ENCODE measurements at regions not wholly inside any gene's neighbourhood (a gene's known extent, or its start where the extent isn't known, plus 50 kb on each side); places are given as distances from the start of the nearest gene placed in this dataset.
"Not testable (repeated sequence)": the region's sequence is repeated elsewhere in the genome, so short reads cannot be mapped to it uniquely, and the experiment has no call there.

GRCh38 chr21:19541602-19542001, 1138.0 kb upstream of the TMPRSS15 start:
- DNase-seq, result no peak

DNA sequence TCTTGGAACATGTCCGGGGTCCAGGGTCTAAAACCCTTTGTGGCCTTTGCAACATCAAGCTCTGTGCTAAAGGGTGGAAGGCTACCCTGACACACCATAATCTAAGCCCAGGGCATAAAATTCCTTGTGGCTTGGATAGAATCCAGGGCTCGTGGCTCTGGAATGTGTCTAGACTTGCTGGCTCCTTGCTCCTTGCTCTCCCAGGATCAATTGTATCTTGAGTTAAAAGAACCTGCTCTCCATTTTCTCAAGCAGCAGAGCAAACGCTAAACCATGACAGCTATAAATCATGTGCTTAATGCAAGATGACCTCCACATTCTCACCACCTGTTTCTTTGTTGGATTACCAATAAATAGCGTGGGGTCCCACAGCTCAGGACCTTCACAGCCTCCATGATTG, 1140.9 kb upstream of the TMPRSS15 start:
- DNase-seq, result not testable (repeated sequence)

DNA sequence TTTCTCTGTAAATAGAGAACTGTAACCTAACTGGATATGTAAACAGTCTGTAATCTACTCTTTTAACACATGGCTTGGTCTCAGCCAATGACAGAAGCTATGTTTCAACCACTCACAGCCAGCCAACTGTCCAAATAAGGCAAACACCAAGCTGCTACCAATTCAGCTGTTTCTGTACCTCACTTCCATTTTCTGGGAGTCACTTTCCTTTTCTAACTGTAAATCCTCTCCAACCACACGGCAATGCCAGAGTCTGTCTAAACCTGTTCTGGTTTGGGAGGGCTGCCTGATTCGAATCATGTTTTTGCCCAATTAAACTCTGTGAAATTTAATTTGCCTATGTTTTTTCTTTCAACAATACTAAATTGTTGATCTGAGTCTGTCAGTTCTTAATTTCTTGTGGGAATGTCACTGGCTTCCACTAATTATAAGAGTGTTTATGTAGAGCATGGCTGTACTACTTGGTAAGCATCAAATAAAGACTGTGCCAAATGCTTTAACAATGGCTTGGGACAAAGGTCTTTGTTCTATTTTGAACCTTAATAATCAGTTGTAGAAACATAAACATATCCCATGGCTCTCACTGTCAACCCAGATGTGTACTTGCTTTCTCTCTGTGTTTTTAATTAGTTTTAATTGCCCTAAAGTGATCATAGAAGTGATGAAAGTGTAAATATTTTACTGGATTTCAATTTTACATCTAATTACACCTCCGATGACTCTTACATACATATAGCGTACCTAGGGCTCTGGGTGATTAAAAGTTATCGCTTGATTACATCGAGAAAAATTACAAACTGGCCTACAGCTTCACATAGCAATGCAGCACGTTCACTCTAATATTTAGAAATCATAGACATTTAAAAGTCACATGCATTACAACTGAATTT, 1144.6 kb upstream of the TMPRSS15 start:
- DNase-seq, result no peak

GRCh38 chr21:19553919-19554615, 1150.5 kb upstream of the TMPRSS15 start:
- no peak for DNase-seq

DNA sequence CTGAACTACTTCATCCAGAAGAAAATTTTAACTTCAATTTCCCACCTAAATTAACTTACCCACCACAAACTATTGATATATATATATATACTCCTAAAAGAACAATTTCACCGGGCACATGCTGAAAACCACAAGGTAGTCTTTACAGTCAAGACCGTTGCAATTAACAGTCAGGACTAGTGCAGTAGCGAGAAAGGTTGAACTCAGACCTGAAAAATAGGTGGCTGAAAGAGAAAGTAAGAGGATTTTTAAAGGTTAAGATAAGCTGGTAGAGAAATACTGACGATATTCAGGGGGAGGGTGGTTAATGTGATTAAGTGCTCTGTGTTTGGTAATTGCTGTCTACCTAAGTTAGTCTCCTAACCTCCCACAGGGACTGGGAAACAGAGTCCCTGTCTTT, 1153.5 kb upstream of the TMPRSS15 start:
- no peak for DNase-seq

DNA sequence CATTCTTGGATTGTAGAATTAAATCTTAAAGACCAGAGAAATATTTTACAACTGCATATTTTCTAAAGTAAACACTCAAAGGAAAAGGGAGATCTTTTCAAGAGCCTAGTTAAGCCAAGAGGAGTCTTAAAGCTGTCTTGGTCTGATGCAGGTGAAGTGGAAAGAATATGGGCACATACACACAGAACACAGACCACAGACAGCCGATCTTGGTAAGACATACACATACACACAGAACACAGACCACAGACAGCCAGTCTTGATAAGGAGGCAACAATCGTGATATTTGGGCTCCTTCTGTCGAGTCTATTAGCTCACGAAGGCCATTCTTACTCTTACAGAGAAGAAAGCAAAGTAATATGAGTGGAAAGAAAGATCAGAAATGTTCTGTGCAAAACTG, 1153.9 kb upstream of the TMPRSS15 start:
- no peak for DNase-seq

DNA sequence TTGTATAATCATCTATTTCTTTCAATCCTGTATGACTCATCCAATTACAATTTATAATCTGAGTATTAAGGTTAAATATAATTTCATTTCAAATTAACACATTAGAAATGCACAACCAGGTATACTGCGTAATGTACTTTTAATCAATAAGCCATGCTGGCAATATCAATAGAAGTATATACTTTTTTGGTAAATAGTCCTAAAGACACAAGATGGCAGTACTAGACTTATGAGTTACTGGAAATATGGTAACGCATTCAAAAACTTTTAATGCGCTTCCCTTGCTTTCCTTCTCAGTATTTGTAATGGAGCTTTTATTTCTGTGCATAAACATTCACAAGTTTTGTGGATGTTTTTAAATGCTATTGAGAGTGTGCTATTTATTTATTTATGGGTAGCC, 1162.0 kb upstream of the TMPRSS15 start:
- no peak for DNase-seq

- no peak for DNase-seq
These were observed 1163.4 kb upstream of the TMPRSS15 start for GRCh38 chr21:19566975-19567374.

DNA sequence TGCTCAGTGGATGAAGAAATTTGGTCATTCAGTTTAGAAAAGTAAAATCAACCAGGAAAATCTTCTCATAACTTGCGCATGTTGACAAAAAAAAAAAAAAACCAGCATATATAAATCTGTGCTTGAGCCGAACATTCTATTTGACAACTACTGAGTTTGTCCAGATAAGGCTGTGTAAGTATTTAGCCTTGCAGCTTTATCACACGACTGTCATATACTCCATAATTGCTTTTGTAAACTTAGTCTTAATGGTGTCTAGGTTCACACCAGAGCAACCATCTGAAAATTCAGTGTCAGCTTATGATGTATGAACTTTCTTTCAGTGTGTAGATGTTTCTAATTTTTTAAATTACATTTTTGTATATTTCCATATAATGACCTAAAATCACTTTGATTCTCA, 1173.8 kb upstream of the TMPRSS15 start:
- no peak for DNase-seq

GRCh38 chr21:19590044-19590443, 1186.5 kb upstream of the TMPRSS15 start:
- DNase-seq, result no peak

- DNase-seq, result no peak
These were observed 1199.5 kb upstream of the TMPRSS15 start for GRCh38 chr21:19603011-19603593.

- no peak for DNase-seq
These were observed 1204.6 kb upstream of the TMPRSS15 start for GRCh38 chr21:19608101-19608621.

DNA sequence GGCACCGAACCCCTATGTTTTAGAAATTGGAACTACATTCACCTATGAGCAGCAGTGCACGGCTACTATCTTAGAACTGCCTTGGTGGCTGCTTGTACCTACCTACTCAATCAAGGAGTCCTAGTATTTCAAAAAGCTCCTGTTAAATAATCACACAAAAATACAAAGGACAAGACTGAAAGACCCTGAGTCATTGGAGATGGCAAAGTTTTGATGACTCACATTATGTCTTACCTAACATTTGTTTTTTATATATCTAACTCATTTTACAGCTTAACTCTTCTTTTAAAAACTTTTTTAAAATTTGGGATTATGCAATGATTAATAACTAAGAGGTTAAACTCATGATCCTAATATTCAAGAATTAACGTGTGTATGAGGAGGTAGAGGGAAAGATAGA, 1206.0 kb upstream of the TMPRSS15 start:
- DNase-seq, result no peak

DNA sequence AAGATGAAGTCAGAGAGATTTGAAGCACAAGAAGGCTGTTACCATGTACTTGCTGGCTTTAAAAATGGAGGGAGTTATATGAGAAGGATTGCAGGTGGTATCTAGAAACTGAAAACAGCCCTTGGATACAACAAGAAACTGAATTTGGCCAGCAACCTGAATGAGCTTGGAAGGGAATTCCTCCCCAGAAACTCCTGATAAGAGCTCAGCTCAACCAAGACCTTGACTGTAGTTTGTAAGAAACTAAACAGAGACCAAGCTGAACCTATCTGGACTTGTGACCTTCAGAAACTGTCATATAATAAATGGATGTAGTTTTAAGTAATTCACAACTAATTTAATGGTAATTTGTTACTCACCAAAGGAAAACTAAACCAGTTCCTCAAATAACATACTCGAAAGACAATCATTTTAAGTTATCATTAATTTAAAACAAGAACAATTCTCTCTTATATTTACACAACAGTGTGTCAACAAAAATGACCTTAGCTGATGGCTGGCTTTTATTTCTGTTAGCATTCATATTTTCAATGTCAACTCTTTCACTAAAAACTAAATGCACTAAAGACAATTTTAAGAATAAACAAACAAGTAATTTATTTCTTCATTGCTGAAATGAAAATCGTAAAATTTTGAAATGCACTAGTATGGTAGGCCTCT, 1218.4 kb upstream of the TMPRSS15 start:
- no peak for DNase-seq

- DNase-seq, result no peak
These were observed 1237.4 kb upstream of the TMPRSS15 start for GRCh38 chr21:19640964-19641363.

GRCh38 chr21:19648391-19648790, 1244.8 kb upstream of the TMPRSS15 start:
- no peak for DNase-seq

- no peak for DNase-seq
These were observed 1279.9 kb upstream of the TMPRSS15 start for GRCh38 chr21:19683492-19683891.

DNA sequence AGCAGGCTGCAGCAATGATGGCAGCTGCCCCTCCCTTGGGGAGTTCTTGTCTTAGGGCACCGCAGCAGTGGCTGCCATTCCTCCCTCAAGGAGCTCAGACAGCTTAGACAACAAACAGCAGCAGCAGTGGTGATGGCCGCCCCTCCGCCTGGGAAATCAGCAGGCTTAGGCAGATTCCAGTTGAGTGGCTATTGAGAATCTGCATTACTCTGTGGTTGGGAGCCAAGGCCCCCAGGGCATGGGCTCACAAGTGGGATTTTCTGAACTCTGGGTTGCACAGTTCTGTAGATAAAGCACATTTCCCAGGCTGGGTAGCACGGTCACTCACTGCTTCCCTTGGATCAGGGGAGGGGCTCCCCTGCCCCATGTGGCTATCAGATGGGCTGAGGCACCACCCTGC, 1280.7 kb upstream of the TMPRSS15 start:
- no peak for DNase-seq

DNA sequence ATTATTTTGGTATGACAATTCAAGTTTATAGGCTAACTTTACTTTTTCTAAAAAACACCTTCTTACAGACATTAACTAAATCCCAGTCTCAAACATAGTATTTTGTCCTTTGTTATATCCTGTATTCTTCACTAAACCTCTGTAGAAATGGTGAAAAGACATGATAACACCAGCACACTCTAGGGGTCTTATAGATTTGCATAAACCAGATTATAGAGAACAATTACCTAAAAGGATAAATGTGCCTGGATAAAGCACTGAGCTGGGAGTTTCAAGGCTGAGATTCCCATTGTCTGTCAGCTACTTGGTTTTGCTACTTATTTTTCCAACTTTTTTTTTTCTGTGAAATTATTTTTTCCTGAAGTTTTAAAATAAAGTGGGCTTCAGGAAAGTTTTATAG, 1288.6 kb upstream of the TMPRSS15 start:
- DNase-seq, result no peak

DNA sequence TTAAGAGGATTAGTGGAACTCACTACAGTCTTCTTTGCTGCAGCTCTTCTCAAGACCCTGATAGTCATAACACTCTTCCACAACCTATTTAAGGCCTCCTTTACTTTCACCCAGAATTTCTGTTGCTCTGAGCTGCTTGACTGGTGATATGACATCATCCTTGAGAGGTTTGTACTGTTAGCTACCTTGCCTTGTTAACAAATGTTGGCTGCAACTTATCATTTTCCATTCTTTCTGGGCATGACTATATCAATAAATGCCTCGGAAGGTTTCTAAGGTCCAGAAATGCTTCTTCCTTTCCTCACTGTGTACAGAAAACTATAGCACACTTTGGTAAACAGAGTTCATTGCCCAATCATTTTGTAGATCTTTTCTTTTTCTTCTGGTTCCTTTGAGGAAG, 1292.2 kb upstream of the TMPRSS15 start:
- no peak for DNase-seq

DNA sequence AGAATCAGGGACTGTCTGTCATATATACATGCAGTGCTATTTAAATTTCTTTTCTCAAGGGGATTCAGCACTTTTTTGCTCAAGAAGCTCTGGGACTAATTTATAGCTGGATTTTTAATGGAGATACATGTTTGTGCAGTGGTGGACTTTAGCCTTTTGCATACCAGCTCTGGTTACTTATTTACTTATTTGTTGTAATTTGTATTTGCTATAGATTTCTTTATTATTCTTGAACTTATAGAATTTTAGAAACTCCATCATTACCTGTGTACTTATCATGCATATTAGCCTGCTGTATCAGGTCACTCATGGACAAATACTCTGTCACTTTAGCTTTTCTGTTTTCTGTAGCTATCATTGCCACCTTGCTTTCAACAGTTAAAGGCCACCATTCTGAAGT, 1296.9 kb upstream of the TMPRSS15 start:
- no peak for DNase-seq

GRCh38 chr21:19702726-19703125, 1295.5 kb upstream of the NCAM2 start:
- no peak for DNase-seq

GRCh38 chr21:19704832-19705231, 1293.4 kb upstream of the NCAM2 start:
- no peak for DNase-seq
